ENCODE measurements at regions not wholly inside any gene's neighbourhood (a gene's known extent, or its start where the extent isn't known, plus 50 kb on each side); places are given as distances from the start of the nearest gene placed in this dataset.

DNA sequence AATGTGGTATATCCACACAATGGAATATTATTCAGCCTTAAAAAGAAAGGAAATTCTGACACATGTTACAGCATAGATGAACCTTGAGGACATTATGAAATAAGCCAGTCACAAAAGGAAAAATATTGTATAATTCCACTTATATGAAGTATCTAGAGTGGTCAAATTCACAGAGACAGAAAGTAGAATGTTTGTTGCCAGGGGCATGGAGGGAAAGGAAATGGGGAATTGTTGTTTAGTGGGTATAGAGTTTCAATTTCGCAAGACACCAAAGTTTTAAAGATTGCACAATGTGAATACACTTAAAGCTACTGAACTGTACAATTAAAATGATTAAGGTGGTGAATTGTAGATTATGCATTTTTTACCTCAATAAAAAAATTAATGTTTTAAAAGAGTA is 92.9 kb downstream of the TXNL1 start:
- intact Hi-C loops (cut with DNase I, micrococcal nuclease), result no loop called here
- ATAC-seq, result no peak

GRCh38 chr18:56542476-56542875 is 95.9 kb downstream of the TXNL1 start:
- DNase-seq (no peak), ATAC-seq (no peak)
- intact Hi-C loops (cut with DNase I, micrococcal nuclease), result no loop called here

More for the DNA sequence above, 92.9 kb downstream of the TXNL1 start:
- no peak for DNase-seq

DNA sequence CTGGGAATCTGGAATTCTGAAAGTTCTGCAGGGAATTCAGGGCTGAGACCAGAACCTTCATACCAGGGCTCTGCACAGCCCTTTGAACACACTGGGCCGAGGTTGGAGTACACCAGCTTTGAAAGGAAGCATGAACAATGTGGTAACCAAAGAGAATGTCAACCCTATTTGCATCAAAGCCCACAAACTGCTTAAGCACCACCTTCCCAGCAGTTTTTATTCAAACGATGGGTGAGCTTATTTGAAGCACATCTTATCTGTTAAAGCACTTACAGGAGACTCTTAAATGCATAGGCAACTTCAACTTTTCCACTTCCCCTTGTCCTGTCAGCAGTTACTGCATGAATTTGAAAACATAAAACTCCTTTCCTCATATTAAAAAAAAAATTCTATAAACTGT is 96.6 kb downstream of the TXNL1 start:
- intact Hi-C loops (cut with DNase I, micrococcal nuclease), result no loop called here
- ATAC-seq, result no peak
- no peak for DNase-seq

DNA sequence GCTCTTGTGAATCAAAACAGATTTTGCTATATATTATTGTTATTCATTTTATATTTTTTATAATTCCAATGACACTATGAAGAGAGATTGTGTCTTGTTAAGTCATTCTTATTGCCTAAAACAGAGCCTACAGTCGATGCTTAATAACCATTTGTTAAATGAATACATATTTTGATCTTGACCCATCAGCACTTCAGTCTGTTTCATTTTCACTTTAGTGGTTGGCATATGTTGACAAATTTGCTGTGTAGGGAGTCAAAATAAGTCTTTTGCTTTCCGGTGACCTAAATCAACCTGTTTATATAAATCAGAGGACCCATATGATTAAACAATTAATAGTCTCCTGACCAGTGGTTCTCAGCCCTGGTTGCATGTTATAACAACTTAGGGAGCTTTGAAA is 97.1 kb downstream of the TXNL1 start:
- ATAC-seq (no peak), DNase-seq (no peak)
- intact Hi-C loops (cut with DNase I, micrococcal nuclease), result no loop called here

GRCh38 chr18:56538746-56539145 is 99.6 kb downstream of the TXNL1 start:
- intact Hi-C loops (cut with DNase I, micrococcal nuclease), result no loop called here
- DNase-seq, result no peak
- no peak for ATAC-seq

DNA sequence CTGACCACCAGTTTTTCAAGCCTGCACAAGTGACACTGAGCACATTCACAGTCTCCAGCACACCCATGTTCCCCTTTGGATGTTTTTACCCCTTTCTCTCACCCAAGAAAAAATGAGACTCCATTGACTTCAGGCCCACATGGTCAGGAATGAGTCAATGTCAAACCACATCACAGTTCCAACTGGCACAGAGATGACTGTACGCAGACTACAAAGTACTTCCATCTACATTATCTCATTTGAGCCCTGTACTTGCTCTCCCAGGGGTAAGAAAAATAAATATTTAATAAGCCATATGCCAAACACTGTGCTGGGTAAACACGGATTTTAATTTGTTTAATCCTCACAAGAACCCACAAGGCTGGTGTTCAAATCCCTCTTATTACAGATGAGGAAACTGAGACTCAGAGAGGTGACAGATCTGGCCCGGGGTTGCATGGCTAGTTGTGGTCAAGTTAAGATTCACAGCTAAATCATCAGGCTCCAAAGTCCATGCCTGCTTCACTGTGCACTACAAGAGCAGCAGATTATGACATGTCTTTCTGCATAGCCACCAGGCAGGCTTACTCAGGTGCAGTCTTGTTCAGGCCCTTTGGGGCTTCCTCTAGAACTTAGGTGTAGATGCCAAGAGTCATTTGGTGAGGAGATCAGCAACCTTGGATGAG is 106.1 kb downstream of the TXNL1 start:
- intact Hi-C loops (cut with DNase I, micrococcal nuclease), result no loop called here
- DNase-seq (no peak), ATAC-seq (no peak)

DNA sequence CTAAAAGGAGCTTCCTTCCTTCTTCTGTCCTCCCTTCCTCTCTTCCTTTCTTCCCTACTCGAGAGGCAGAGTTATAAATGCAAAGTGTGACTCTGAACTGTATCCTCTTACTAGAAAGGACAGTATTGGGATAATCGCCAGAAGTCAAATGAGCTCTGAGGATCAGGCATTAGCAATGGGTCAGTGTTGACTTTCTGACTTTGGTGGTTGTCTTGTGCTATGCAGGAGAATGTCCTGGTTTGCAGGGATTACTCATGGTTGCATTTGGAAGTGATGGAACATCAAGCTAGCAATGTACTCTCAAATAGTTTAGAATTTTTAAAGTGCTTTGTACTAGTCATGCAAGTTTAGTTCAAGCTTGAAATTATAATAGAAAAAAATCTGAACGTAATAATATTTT is 115.6 kb downstream of the TXNL1 start:
- ATAC-seq (no peak), DNase-seq (no peak)
- intact Hi-C loops (cut with DNase I, micrococcal nuclease), result no loop called here

DNA sequence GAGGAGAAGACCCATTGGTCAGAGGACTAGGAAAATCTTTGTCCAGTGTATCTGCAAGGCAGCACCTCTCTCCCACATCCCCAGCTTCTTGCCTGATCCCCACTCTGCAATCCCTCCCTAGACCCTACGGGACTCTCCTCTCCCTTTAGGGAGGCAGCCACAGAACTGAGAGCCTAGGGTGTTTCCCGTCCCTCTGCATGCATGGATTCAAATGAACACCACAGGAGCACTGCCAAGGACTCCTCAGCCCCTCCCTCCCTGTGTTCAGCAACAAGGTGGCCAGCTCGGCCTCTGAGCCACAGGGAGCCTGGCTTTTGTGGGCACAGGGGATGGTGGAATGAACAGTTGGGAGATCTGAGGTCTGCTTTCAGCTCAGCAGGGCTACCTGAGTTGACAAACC is 117.1 kb downstream of the TXNL1 start:
- ATAC-seq, result no peak
- DNase-seq, result no peak
- intact Hi-C loops (cut with DNase I, micrococcal nuclease), result no loop called here

- ATAC-seq (no peak), DNase-seq (no peak)
- intact Hi-C loops (cut with DNase I, micrococcal nuclease), result no loop called here
Measured at GRCh38 chr18:56517761-56518160, 120.6 kb downstream of the TXNL1 start.

DNA sequence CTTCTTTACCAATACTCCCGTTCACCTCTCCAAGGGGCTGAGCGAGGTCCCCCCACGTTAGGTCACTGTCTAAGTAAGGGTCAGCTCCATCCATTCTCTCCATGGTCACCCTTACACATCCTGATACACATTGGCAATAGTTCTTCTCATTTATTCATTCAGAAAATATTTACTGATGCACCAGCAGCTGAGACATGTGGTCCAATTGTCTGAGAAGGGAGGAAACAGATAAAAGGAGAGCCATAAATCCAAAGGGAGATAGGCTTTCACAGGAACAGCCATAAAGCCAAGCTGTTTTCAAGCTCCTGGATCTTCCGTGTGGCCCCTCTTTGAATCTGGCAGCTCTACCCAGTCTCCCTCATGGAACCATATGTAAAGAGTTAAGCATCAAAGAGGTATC is 121.2 kb downstream of the TXNL1 start:
- ATAC-seq, result no peak
- no peak for DNase-seq
- intact Hi-C loops (cut with DNase I, micrococcal nuclease), result no loop called here

- DNase-seq, result no peak
- intact Hi-C loops (cut with DNase I, micrococcal nuclease), result no loop called here
- no peak for ATAC-seq
Measured at GRCh38 chr18:56516789-56517188, 121.6 kb downstream of the TXNL1 start.

- intact Hi-C loops (cut with DNase I, micrococcal nuclease), result no loop called here
- DNase-seq (no peak), ATAC-seq (no peak)
Measured at GRCh38 chr18:56515522-56515921, 122.9 kb downstream of the TXNL1 start.

GRCh38 chr18:56511996-56512395 is 126.4 kb downstream of the TXNL1 start:
- ATAC-seq (no peak), DNase-seq (no peak)
- intact Hi-C loops (cut with DNase I, micrococcal nuclease), result no loop called here

- ATAC-seq, result no peak
- intact Hi-C loops (cut with DNase I, micrococcal nuclease), result no loop called here
- no peak for DNase-seq
Measured at GRCh38 chr18:56510108-56510507, 128.3 kb downstream of the TXNL1 start.

DNA sequence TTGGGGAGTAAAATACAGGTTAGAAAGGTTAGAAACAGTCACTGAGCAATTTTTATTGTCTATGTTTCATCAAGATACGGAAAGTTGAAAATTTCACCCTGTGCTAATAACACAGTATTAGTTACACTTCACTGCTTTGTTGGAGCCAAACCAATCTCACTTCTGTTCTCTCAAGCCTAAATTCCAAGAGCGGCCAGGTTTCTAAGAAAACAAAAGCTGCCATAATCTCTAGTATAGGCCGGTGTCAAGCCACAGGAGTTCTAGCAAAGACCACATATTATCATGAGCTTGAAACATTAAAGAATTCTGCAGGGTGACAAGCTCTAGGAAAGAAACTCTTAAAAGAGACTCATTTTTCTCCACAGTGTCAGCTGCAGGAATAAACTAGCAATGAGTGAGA is 128.7 kb downstream of the TXNL1 start:
- intact Hi-C loops (cut with DNase I, micrococcal nuclease), result no loop called here
- no peak for ATAC-seq
- DNase-seq, result no peak

- DNase-seq (no peak), ATAC-seq (no peak)
- intact Hi-C loops (cut with DNase I, micrococcal nuclease), result no loop called here
Measured at GRCh38 chr18:56508370-56509036, 129.9 kb downstream of the TXNL1 start.

DNA sequence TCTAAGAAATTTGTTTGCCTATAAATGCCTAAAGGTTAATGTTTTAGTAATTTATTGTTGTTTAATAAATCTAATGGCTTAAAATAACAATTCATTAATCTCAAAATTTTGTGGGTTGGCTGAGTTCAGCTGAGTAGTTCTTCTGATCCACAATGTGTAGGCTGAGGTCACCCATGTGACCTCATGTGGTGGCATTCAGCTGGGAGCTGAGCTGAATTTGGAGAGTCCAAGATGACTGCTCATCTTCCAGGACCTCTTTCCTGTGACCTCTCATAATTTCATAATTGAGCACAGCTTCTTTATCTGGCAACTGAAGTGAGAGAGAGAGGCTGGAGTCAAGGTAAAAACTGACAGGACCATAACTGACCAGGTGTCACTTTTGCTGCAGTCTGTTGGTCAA is 132.4 kb downstream of the TXNL1 start:
- ATAC-seq, result no peak
- DNase-seq, result no peak
- intact Hi-C loops (cut with DNase I, micrococcal nuclease), result no loop called here

- intact Hi-C loops (cut with DNase I, micrococcal nuclease), result no loop called here
- DNase-seq, result no peak
- no peak for ATAC-seq
Measured at GRCh38 chr18:56505293-56505692, 133.1 kb downstream of the TXNL1 start.

GRCh38 chr18:56501896-56502295 is 136.5 kb downstream of the TXNL1 start:
- ATAC-seq (no peak), DNase-seq (no peak)
- intact Hi-C loops (cut with DNase I, micrococcal nuclease), result no loop called here

GRCh38 chr18:56495884-56496283 is 142.5 kb downstream of the TXNL1 start:
- DNase-seq (no peak), ATAC-seq (no peak)
- intact Hi-C loops (cut with DNase I, micrococcal nuclease), result no loop called here

- intact Hi-C loops (cut with DNase I, micrococcal nuclease), result no loop called here
- ATAC-seq, result no peak
- DNase-seq, result no peak
Measured at GRCh38 chr18:56493531-56493930, 144.9 kb downstream of the TXNL1 start.
